HEK293T (cell line): ENCODE measurements at regions not wholly inside any gene's neighbourhood (a gene's known extent, or its start where the extent isn't known, plus 50 kb on each side); places are given as distances from the start of the nearest gene placed in this dataset.

Experiments used
- BHLHE40 ChIP-seq: fragments of 450-650 bp; IDR thresholded peaks from 2 replicates; pipeline ENCODE4 v1.6.1; 2016; ENCODE audit warnings: mild to moderate bottlenecking, moderate library complexity, borderline replicate concordance
- CTBP1 ChIP-seq: fragments of 450-650 bp; IDR thresholded peaks from 2 replicates; pipeline ENCODE4 v1.6.1; 2016; ENCODE audit warnings: borderline replicate concordance
- FOXA1 ChIP-seq: fragments of 450-650 bp; IDR thresholded peaks from 2 replicates; pipeline ENCODE4 v1.6.1; 2016; ENCODE audit warnings: mild to moderate bottlenecking
- FOXK2 ChIP-seq: fragments of 450-650 bp; IDR thresholded peaks from 2 replicates; pipeline ENCODE4 v1.6.1; 2016; ENCODE audit warnings: mild to moderate bottlenecking
- FOXM1 ChIP-seq: fragments of 450-650 bp; IDR thresholded peaks from 2 replicates; pipeline ENCODE4 v1.6.1; 2017; ENCODE audit warnings: mild to moderate bottlenecking, borderline replicate concordance
- HDGF ChIP-seq: fragments of 450-650 bp; IDR thresholded peaks from 2 replicates; pipeline ENCODE4 v1.6.1; 2017; ENCODE audit warnings: antibody characterized with exemption, borderline replicate concordance
- NFRKB ChIP-seq: fragments of 450-650 bp; IDR thresholded peaks from 2 replicates; pipeline ENCODE4 v1.6.1; 2016; ENCODE audit warnings: mild to moderate bottlenecking, moderate library complexity
- SP1 ChIP-seq: fragments of 450-650 bp; IDR thresholded peaks from 2 replicates; pipeline ENCODE4 v1.6.1; 2017
- SUZ12 ChIP-seq: fragments of 450-650 bp; IDR thresholded peaks from 2 replicates; pipeline ENCODE4 v1.6.1; 2016; ENCODE audit warnings: mild to moderate bottlenecking
- TARDBP ChIP-seq: fragments of 450-650 bp; IDR thresholded peaks from 2 replicates; pipeline ENCODE4 v1.6.1; 2016
- TF ChIP-seq, protein P1 (sequence below): fragments of 450-650 bp; IDR thresholded peaks from 2 replicates; pipeline ENCODE4 v1.6.1; 2016

DNA sequence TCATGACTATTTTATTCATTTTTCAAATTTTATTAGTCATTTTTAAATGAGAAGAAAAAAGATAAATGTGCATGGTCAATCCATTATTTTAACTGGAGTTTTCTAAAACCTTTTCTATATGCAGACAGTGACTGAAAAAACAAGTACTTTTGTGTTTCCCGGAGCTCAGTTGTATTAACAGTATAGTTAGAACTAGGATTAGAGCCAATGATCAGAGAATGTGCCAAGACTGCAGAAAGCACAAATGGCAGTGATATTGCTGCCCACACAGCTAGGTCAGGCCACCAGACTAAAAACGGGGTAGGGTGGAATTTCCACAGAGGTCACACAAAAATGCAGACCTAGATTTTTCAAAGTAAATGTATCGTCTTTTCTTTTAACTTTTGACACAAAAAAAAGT lies 163.1 kb upstream of the GRIK3 start:
- TF ChIP-seq SUZ12, result no peak
- no peak for TF ChIP-seq CTBP1
- TF ChIP-seq, protein P1, sequence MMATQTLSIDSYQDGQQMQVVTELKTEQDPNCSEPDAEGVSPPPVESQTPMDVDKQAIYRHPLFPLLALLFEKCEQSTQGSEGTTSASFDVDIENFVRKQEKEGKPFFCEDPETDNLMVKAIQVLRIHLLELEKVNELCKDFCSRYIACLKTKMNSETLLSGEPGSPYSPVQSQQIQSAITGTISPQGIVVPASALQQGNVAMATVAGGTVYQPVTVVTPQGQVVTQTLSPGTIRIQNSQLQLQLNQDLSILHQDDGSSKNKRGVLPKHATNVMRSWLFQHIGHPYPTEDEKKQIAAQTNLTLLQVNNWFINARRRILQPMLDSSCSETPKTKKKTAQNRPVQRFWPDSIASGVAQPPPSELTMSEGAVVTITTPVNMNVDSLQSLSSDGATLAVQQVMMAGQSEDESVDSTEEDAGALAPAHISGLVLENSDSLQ, result no peak
- no peak for TF ChIP-seq TARDBP
- TF ChIP-seq SP1, result no peak
- no peak for TF ChIP-seq BHLHE40
- TF ChIP-seq FOXA1, result no peak
- no peak for TF ChIP-seq NFRKB
- no peak for TF ChIP-seq FOXM1
- TF ChIP-seq HDGF, result no peak
- no peak for TF ChIP-seq FOXK2
